Retina (tissue), 1 donor: ENCODE measurements at regions not wholly inside any gene's neighbourhood (a gene's known extent, or its start where the extent isn't known, plus 50 kb on each side); places are given as distances from the start of the nearest gene placed in this dataset.
A peak's percentile ranks its signal among the peaks of the same experiment; 100 is the strongest.
"Not testable (repeated sequence)": the region's sequence is repeated elsewhere in the genome, so short reads cannot be mapped to it uniquely, and the experiment has no call there.

ENCODE experiments used
- DNase-seq: peaks from one replicate; pipeline ENCODE4 v3.0.0-alpha.2; 2016

DNA sequence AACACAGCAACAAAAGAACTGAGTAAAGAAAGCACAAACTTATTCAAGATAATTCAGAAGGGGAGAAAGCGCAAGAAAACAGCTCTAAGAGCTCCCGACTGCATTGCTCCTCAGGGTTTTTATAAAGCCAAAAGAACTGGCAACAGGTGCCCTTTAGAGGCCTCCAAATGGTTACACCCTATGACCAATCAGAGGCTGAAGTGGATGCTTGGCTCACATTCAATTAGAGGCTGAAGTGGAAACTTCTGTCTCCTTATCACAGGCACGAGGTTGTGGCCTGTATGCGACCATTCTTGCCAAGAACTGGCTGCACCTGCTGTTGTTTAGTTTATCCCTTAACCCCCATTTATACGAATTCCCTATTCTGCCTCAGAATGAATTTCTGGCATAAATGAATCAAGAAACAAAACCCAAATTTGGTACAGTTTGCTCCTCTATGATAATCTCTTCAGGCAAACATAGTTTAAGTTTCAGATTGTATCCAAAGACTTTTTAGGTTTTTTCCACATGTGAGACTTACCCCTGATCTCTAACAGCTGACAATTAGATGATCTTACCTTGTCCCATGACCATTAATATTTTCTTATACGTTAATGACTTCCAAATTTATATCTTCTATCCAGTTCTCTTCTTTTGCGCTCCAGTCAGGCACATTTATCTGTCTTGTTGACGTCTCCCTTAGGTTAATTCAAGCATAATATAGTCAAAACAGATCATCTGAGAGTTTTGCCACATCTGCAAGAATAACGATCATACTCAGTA is 504.8 kb downstream of the NXPH1 start:
- no peak for DNase-seq

DNA sequence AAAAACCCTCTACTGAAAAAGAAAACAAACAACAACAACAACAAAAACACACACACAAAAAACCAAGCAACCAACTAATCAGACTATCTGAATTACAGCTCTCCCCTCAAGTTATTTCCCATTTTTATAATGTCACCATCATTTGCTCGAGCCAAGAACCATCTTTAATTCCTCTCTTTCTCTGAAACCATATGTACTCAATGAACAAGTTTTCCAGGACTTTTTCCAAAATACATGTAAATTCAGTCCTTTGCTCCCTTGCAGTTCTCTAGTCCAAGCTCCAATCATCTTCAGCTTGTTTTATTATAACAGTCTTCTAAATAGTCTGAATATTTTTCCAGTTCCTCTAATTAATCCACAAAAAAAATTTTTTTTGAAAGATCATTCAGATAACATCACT is 506.0 kb downstream of the NXPH1 start:
- no peak for DNase-seq

DNA sequence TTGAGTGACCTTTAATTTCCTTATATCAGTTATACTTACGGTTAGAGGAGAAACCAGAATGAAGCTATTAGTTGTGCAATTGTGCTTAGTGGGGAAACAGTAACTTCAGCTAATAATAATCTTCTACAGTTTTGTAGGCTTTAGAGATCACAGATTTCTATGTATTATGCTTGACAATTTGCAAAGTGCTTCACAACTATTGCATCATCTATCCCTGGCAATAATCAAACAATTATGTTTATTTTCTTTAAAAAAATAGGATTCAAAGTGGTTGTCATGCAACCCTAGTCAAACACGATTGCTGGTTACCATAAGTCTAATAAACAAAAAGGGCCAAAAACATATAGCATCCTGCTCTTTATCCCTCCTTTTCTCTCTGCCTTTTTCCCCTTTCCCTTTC is 530.3 kb downstream of the NXPH1 start:
- DNase-seq, result no peak

DNA sequence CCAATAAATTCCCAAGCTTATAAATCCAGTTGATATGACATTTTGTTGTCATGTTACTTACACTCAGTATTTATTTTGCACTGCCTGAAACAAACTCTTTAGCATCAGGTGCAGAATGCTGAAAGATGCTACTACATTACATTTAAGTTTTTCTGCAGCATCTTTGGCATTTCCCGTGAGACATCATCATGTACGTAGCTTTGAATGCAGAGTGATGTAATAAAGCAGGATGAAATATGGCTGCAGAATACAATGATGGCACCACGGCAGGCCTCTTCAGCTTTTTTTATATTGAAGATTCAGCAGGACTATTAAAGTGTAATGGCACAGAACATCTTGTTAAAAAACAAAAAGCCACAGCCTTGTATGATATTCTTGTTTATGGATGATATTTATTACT is 531.8 kb downstream of the NXPH1 start:
- no peak for DNase-seq

DNA sequence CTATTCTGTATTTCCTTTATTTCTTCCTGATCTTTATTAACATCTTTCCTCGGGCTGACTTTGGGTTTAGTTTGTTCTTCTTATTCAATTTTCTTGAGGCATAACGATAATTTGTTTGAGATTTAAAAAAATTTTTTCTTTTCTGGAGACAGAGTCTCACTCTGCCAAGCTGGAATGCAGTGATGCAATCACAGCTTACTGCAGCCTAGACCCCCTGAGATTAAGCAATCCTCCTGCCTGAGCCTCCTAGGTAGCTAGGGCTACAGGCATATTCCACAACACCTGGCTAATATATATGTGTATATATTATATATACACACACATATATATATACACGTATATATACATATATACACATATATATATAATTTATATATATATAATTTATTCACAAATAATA is 540.2 kb downstream of the NXPH1 start:
- no peak for DNase-seq

DNA sequence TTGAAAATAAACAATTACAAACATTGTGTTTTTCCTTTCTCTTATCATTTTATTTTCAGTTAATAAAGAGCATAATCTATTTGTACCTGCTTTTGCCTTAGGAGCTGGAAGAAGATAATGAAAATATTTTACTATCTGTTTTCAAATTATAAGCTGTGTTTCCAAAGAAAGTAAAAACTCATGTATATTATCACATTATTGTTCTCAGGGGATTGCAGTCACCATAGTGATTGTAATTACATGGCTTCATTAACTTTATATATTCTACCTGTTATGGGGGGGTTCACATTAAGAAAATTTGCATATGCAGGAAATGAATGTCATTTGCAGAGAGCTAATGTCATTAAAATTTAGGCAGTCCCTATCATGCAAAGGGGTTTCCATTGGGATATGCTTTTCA is 542.3 kb downstream of the NXPH1 start:
- DNase-seq, result no peak

DNA sequence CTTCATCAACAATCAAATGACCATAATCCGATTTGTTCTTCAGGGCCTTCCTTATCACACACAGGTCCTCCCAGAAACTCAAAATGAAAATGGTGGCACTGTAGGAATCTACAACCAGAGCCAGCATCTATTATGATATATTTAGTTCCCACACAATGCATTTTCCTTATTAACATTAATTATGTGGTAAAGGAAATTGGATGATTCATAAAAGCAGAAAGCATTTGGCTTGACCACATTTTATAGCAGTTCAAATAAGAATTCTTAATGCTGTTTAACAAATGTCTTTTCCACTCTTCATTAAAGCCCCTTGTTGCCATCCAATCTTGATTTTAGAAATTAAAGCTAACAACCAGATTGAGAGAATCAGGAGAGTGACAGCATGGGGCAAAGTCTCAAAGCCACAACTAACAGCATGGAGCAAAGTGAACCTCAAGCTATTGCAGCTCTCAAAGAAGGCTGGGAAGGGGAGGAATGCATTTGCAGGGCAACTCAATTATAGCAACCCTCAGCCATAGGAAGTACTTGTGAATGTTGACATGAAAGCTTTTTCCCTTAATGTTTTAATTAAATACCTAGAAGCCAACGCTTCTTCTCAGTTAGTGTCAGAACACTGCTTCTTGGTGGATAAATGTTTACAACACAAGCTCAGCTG is 549.1 kb downstream of the NXPH1 start:
- peak; percentile 32 for DNase-seq

DNA sequence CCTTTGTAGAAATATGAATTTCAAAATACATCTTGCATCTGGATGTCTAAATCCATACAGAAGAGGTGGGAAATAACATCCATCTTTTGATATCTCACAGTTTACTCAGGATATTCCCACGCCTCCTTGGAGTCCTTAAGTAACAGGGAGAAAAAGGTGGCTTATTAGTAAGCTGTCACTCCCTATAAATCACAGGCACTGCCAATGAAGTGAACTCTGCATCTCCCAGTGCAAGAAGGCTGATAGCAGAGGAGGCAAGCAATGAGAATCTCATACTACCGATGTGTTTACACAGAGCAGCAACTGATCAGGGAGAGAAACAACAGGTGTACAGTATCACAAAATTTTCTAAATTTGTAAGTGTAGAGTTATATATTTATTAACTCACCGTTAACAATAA is 551.8 kb downstream of the NXPH1 start:
- DNase-seq, result peak; percentile 61

DNA sequence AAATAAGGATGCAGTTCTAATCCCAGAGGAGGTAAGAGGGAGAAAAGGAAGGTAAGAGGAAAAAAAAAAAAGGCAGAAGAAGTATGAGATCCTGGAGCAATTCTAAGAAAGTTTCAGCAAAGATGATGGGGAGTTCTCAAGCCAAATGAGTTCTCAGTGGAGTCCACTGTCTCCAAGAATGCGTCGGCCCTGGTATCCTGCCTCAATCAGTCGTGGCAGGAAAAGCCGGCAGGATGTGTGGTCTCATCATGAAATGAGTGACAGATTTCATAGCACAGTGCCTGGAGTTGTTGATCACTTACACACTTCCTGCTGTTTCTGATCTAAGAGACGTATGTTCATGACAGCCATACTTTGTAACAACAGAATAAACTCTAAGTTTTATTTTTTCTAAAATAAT is 554.9 kb downstream of the NXPH1 start:
- DNase-seq, result no peak

DNA sequence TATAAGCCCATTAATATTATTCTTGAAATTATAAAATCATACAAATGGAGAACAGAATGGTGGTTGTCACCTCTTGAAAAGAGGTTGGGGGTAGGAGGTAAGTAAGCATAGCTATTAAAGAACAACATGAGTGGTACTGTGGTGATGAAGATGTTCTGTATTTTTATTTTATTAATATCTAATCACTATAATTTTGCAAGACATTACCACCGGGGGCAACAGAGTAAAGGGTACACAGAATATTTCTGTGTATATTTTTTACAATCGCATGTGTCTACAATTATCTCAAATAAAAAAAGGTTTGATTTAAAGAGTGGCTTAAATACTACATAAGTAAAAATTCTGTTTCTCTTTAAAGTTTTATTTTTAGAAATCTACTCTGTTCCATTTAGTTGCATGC is 557.8 kb downstream of the NXPH1 start:
- no peak for DNase-seq

DNA sequence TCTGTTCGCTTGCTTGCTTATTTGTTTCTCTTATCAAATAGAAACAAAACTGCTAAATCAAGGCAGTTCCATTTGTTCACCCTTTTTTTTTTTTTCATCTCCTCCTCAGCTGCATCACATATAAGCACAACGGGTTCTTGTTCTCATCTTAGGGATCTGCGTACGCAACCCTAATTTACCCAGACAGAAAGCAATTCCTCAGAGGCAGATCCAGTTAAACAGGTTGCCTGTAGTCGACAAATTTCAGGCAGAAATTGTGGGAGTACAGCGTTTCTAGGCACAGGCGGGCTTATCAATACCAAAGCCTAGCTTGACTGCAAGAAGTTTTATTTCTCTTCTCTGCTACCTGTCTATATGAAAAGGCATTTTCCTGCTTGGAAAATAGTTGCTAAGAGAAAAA is 565.4 kb downstream of the NXPH1 start:
- DNase-seq, result peak; percentile 46

DNA sequence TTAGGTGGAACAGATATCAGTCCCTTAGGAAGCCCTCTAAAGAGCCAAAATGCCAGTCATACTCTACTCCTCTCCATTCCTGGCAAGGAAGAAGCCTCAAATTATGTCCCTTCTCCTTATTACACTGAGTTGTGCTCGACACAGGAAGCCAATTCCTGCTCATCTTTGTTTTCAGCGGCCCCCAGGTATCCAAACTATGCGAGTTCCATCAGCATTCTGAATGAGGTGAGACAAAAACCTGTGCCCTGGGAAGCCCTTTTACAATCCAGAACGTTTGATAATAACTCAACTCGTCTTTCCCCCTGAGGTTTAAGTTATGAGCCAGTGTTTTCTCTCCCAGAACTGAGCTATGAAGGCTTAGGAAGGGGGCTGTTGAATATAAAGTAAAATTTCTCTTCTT is 580.5 kb downstream of the NXPH1 start:
- DNase-seq, result no peak

DNA sequence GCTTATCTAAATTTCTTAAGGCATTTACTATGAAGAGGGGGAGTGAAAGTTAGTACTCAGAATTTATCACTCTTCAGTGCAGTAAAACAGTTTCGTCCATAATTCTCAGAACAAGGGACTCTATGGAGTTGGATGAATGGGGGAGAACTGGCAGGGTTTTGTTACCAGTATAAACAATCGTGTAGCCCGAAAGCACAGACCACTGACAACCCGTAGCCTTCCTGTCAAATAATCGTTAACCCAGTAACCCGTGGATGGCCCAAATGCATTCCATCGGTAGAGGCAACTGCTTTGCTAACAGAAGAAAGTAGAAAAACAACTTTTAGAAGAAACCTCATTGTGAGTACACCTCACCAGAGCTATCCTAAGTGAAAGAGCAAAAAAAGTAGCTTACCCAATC is 583.9 kb downstream of the NXPH1 start:
- DNase-seq, result no peak

DNA sequence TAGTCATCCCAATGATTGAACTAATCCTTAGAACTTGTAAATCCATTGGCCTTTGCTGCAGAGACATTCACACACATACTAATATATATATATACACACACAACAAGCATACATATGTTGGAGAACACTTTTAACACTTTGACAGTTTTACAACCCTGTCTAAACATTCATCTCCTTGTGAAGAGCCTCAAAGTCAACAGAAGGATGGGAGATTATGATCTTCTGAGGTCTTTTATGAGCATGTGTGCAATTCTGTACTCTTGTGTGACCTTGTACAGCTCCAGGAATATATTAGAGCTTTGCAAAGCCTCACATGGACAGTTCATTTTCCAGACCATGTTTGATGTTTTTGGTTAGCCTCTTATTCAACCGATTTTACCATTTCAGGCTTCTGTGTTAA is 589.0 kb downstream of the NXPH1 start:
- no peak for DNase-seq

DNA sequence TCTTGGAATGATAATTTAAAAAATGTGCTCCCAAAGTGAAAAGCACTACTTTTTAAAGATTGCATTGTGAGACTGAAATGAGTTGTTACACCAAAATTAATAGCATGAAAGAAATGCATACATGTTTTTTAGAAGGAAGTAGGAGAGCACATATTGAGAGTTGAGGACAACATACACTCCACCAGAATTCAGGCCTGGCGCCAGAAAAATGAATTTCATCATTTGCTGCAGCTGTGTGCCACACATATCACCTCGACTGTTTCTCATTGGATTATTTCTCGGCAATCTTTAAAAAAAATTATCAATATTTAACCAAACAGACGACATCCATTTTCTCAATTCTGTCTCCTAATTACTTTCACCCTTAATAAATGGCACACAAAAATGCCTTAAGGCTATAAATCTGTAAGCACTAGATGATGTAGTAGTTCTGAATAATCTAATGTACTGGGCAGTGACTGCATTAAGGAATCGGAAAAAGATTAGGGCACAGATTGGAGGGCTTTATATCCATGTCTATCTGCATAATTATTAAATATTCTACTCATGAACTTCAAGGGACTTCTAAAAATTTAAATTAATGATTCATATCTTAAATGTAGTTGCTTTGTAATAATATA is 590.4 kb downstream of the NXPH1 start:
- DNase-seq, result no peak

DNA sequence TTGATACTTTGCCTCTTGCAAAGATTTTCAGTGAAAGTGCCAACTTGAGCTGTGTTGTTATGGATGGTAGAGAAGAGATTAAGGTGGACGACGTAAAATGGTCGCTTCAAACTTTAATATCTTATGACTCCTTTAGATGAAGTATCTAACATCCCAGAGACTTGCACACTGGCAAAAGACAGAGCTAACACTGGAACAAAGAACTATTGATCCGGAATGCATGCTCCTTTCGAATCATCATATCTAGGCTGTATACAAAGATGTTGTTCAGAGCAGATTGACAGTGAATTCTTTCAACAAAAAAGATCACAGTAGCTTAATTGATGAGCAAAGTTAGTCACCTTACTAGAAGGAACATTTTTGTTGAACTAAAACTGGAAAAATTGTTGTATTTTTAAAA is 592.7 kb downstream of the NXPH1 start:
- no peak for DNase-seq

DNA sequence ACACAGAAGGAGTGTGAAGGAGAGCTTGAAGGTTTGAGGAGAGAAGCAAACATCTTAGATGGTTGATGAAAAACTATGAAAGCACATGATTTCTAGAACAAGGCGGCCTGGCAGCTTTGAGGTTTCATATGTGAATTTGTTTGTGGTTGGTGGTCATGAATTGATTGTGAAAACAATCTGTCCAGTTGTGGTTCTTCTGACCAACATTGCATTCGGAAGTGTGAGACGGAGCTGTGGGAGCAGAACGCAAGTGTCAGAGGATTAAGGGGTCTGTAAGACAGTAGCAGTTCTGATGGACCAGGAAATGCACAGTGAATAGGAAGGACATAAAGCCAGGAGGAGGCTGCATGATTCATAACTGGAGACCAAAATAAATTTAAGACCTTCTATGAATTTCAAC is 594.6 kb downstream of the NXPH1 start:
- no peak for DNase-seq

DNA sequence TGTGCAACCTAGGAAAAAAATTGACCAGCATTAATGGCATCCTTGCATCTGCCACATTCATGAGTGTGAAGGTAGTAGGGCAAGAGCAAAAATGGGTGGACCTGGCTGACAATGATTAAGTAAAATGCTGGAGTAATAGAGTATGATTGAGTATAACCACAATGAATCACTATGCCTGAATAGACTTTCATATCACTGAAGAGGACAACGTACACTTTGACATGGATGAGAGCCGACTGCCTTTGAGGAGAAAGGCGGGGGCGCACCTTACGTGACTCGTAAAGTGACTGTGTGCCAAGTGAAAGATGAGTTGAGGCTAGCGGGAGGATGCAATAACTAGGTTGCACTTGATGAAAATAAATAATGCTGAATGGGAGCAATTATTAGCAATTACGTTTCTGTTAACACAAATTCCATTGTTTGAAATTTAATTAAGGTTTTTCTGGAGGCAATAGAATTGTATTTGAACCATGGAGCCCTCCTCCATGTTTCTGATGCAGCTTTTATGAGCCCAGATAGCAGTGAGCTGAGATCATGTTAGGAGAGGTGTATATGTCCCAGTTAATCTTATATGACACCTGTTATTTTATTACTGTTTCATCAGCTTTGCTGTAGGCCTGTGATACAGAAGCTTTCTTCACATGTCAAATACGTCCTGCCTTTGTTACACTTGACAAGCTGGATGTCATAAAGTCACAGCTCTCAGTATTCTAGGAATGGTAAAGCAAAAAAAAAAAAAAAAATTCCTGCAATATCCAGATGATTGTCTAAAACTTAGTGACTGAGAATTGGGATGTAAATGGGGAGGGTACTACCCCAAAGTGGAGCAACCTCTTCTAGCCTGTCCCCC is 596.5 kb downstream of the NXPH1 start:
- no peak for DNase-seq

DNA sequence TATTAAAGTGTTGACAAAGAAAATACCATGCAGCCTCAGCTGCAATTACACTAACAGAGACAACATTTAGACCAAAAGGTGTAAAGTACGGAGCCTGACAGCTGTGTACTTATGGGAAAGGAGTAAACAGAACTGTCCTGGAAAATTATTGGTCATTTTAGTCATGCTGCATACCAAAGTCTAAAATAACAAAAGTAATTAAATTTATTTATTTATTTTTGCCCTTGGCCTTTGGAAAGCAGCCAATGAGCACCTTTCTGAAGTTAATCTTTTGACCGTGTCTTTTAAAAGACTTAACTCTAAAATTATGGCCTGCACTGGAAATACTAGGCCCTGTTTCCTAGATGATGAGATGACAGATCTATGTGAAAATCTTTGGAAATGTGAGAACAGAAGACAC is 597.6 kb downstream of the NXPH1 start:
- DNase-seq, result no peak

DNA sequence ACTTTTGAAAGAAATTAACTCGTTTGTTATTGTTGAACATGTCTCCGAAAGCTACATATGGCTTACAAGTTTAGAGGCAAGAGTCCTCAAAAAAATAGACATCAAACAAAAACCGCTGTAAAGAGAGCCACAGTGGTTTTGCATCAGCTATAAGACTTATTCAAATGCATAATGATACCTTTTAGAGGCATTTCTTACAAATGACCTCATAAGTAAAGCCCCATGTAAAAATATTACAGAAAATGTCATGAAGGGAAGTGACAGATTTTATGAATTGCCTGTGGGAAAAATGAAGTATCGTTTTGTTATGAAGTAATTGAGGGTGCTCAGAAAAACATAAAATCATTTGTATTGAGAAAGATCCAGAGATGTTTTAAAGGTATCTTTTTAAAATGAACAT is 598.0 kb downstream of the NXPH1 start:
- DNase-seq, result no peak

DNA sequence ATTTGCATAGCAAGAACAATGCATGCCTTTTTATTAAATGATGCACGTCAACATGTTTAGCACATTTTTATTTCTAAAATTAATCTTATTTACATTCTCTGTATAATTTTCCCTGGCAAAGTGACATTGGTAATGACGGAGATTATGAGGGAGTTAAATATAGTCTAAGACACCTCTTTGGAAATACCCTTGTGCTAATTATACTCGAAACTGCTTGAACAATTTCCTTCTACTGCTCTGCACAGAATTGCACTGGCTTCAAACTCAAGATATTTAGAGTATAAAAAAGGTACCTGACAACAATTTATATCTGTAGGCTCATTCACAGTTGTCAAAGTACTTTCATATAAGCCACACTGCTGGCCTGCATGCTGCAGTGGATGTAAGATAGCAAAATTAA is 602.7 kb downstream of the NXPH1 start:
- no peak for DNase-seq

DNA sequence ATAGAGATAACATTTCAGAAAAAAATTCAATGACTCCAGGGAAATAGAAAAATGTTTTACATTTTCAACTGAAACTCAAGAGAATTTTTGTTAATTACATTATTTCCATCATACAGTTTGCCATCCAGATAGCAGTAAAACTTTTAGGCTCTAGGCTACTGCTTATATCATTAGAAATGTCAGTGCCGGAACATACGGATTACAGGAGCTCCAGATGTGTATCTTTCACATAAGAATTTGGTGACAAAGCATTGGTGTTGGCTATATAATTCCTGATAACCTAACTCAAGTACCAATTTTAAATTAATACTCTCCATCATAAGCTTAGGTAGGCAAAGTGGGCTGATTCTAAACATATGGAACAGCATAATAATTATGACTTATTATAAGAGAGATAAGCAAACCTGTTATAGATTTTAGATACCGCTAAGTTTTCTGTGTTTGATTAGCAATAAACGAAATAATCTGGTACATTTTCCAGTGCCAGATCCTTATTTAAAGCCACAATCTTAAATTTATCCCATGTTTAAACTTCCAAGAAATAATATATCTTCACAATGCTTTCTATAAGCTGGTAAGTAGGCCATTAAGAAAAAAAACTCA is 637.9 kb downstream of the NXPH1 start:
- DNase-seq, result no peak

DNA sequence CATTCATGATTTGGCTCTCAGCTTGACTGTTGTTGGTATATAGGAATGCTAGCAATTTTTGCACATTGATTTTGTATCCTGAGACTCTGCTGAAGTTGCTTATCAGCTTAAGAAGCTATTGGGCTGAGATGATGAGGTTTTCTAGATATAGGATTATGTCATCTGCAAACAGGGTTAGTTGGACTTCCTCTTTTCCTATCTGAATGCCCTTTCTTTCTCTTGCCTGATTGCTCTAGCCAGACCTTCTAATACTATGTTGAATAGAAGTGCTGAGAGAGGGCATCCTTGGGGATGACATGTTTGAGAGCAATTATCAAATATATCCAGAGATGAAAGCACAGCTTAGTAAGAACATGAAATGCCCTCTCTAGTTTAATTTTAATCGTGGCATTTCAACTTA is 642.4 kb downstream of the NXPH1 start:
- DNase-seq, result not testable (repeated sequence)
